ENCODE measurements at regions not wholly inside any gene's neighbourhood (a gene's known extent, or its start where the extent isn't known, plus 50 kb on each side); places are given as distances from the start of the nearest gene placed in this dataset.
"Not testable (repeated sequence)": the region's sequence is repeated elsewhere in the genome, so short reads cannot be mapped to it uniquely, and the experiment has no call there.

DNA sequence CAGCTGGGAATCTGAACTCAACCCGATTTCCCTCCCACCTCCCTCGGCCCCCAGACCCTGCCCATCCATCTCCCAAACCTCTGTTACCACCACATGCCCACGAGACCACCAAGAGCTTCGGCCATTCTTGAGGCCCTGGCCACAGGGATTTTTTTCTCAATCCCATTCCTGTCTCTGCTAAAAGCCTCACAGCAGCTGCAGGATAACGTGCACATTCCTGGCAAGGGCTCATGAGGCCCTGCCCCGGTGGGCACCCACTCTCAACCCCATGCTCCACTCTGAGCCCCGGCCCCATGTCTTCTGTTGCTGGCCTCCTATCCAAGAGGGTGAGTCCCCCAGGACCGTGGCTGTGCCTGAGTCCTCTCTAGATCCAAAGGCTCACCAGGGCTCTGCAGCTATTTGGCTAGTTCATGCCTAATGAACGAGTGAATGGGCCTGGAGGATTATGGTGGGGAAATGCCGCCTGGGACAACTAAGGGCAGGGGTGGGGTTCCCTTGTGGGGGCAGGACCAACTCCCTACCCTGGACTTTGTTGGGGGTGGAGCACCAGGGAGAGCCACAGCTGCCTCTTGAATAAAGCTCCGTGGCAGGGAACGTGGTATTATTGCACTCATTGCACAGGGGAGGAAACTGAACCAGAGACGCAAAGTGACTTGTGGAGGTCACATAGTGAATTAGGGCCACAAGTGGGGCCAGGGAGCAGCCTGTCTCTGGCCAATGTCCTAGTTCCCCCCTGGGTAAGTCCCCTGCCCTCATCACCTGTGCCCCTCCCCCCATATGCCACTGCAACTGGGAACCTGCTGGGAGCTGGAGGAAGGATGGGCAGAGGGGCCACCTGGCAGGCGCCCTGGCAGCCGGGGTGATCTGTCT lies 113.8 kb upstream of the SMURF2 start:
- DNase-seq (ENCODE audit: low spot score): no peak
- intact Hi-C loops (cut with DNase I): no loop called here
- ATAC-seq: no peak

DNA sequence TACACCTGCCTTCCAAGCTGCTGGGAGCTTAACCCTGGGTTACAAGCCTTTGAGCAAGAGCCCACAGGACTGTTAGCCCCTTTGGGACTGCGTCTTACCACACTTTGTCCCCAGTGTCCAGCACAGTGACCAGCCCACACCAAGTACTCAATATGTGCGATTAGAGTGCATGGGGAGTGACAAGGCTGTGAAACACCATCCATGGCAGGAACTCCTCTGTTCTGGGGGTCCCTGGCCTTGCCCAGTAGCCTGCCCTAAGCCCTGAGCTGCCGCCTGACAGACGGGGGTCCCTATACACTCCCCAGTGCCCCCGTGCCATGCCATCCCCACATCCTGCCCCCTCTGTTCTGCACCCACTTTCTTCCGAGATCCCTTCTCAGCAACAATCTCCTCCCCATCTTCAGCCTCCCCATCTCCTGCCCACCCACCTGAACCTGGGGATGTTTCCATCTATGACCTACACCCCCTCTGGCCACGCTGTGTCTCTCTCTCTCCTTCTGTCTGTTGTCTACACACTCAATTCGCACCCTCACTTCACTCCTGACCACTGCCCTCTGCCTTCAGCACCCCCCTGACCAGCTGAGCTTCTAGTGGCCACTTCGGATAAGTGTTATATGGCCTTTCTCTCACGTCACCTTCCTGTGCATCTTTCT lies 112.9 kb upstream of the SMURF2 start:
- intact Hi-C loops (cut with DNase I): no loop called here
- DNase-seq (ENCODE audit: low spot score) (no peak), ATAC-seq (no peak)

DNA sequence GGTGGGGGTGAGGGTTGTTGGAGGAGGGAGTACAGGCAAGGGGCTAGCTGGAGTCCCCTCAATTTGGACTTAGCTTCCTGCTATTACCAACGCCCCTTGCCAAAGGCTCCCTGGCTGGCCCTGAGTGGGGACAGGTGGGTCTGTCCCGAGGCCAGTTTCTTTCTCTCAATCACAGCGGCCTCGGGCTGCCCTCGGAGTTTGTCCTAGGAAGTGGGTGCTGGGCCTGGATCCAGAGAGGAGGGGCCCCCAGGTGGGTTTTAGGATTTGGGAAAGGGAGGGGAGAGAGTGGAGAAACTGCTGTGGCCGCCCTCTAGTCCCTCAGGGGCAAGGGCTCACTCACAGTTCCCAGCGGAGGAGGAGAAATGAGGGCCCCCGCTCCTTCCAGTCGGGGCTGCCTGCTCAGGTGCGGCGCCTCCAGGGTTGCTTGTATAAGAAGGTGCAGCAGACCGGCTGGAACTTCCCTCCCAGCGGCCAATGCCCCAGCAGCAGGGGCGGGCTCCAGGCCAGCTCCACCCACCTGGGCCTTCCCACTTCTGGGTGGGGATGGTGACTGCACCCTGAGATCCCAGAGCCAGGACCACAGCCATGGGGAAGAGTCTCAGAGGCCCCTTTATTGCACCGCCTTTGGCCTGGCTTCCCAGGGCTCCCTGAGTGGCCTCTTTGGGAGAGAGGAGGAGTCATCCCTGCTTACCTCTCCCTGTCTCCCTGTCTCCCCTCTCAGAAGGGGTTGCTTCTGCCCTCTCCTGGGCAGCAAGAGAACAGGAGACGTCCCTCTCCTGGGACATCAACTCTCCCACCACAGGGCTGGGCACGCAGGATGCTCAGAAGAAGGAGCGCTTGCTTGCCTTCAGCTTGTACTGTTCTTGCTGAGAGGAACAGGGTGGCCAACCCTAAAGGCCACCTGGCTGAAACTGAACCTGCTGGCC lies 112.0 kb upstream of the SMURF2 start:
- DNase-seq (ENCODE audit: low spot score) (no peak), ATAC-seq (no peak)
- intact Hi-C loops (cut with DNase I): no loop called here

DNA sequence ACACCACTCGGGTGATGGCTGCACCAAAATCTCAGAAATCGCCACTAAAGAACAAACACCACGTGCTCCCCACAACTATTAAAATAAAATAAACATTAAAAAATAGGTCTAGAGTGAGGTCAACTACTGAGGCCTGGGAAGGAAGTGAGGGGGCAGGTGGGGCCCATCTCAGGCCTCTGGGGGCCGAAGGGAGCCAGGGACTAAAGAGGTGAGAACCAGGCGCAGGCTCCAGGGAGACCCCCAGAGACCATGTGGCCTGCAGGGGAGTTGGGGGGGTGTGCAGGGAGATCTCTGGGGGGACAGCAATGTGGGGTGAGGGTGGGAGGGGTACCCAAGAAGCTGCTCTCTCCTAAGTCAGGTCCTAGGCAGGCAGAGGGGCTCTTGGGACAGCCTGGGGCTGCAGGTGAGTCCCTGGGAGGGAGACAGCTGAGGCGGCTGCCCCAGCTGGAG lies 111.3 kb upstream of the SMURF2 start:
- intact Hi-C loops (cut with DNase I): no loop called here
- DNase-seq (ENCODE audit: low spot score) (no peak), ATAC-seq (no peak)

DNA sequence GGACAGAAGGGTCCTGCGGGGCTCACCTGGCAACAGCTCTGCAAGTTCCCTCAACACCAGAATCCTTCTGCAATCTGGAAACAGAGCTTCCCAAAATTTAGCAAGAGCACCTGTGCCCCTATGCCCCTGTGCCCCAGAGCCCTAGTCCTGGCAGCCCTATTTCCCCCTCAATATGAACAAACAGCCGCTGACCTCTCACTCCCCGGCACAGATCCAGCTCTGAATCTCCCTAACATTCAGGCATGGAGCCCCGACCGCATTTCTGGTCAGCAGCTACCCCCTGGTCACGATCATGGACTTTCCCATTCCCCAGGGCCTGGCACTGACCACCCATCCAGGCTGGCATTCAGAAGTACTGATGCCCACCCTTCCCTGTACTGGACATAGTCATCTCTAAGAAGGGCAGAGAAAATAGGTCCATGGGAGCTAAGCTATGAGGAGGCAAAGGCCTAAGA lies 110.8 kb upstream of the SMURF2 start:
- intact Hi-C loops (cut with DNase I): no loop called here
- no peak for ATAC-seq
- no peak for DNase-seq (ENCODE audit: low spot score)

DNA sequence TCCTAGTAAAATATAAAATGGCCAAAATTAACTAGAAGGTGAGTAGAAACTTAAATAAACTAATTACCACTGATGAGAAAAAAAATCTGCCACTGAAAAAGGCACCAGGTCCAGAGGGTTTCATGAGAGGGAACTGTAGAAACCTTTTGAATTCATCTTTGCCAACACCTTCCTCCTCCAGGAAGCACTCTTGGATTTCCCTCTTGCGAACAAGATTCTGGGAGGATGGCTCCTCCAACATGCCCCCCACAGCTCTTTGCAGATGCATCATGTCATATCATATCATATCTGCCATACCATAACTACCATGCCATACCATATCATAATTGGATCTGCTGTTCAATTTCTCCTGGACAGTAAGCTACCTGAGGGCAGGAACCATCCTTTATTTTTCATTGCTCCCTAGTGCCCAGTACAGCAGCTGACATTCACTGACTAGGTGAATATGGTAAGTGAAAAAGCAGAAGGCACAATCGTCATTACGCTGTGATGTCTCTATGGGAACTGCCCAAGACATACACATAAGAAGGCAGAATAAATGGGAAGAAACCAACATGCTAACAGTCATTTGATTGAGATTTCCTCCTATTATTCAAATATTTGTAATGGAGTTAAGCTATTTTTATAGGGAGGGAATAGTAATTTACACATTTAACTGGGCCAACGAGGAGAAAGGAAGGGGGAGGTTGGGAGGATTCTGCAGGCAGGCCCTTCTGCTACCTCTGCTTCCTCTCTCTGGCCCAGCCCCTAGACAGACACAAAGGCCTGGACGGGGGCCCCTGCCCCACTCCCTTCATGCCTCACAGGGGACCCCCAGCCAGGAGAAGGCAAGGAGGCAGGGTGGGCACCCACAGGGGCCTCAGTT lies 110.1 kb upstream of the SMURF2 start:
- intact Hi-C loops (cut with DNase I): no loop called here
- DNase-seq (ENCODE audit: low spot score): no peak
- ATAC-seq: no peak

DNA sequence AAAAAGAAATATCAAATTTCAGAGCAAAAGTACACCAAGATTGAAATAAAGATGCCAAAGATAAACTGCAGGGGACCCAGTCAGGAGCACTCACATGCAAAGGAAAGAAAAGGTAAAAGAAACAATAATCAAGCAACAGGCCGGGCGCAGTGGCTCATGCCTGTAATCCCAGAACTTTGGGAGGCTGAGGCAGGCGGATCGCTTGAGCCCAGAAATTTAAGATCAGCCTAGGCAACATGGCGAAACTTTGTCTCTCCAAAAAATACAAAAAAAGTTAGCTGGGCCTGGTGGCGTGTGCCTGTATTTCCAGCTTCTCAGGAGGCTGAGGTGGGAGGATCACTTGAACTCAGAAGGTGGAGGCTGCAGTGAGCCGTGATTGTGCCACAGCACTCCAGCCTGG lies 107.6 kb upstream of the SMURF2 start:
- DNase-seq (ENCODE audit: low spot score) (no peak), ATAC-seq (no peak)
- intact Hi-C loops (cut with DNase I): no loop called here

DNA sequence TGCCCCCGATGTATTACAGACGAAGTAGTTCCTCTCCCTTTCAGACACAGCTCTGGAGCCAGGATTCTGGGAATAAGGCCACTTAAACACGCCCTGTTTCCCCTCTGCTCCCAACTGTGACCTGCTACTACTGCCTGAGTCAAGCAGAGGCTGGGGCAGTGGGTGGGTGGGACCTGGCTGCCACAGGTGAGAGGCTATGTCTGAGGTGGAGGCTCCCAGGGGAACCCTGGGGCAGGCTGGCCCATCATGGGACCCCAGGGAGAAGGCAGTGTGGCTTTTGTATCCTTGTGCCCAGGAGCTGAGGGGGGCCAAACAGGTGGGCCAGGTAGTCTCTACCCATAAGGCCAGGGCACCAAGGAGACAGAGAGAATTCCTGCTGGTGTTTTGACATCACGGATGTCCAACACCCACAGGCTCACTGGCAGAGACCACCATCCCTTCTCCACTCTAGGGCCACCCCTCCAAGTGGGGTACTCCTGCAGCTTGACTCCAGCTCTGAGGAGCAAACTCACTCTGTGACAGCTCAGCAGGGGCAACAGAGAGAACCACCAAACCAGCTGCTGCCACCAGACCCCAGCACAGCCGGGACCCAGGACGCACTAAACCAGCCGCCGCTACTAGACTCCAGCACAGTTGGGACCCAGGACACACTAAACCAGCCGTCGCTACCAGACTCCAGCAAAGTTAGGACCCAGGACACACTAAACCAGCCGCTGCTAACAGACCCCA lies 105.3 kb upstream of the SMURF2 start:
- no peak for DNase-seq (ENCODE audit: low spot score)
- intact Hi-C loops (cut with DNase I): no loop called here
- ATAC-seq: no peak

DNA sequence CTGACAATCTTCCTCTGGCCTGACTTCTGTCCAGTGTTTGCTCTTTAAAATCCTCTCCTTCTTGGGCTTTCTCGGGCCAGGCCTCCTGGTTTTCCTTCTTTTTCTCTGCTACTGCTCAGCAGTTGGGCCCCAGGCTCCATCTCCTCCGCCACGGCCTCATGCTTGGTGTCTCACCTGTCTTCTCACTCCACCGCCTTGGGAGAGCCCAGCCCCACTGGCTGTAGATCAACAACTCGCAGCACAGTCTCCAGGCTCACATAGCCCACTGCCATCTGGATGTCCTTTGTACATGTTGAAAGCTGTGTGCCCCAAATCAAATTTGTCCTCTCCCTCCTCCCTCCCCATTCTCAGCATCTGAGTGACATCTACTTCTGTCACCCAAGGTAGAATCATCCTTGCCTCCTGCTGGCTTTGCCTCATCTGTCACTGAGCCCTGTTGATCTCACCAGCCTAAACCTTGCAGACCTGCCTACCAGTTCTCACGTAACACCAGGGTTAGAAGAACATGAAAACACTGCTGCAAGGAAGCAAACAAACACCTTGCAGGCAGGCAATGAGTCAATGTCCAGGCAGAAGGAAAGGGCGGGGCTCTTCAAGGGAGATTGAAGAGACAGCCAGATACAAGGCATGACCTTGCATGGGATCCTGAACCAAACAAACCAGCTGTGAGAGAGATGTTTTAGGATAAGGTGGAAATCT lies 103.2 kb upstream of the SMURF2 start:
- ATAC-seq: no peak
- intact Hi-C loops (cut with DNase I): no loop called here
- DNase-seq (ENCODE audit: low spot score): no peak

DNA sequence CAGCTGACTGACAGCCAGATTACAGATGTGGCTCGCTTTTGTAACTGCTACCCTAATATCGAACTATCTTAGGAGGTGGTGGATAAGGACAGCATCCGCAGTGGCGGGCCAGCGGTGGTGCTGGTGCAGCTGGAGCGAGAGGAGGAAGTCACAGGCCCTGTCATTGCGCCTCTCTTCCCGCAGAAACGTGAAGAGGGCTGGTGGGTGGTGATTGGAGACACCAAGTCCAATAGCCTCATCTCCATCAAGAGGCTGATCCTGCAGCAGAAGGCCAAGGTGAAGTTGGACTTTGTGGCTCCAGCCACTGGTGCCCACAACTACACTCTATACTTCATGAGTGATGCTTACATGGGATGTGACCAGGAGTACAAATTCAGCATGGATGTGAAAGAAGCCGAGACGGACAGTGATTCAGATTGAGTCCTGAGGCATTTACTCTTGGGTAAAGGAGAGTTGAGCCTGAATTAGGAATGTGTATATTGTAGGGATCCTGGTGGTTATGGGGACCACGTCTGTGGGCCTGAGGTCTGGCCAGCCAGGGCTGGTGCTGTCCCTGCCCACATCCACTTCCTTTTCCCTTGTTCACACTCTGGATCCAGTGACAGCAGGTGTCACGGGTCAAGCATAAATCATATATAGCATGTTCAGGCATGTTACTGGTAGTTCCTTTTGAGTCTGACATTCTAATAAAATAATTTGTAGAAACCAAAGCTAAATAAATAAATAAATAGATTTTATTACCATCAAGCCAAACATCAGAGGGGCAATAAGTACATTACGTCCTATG lies 89.0 kb upstream of the SMURF2 start:
- intact Hi-C loops (cut with DNase I): no loop called here
- DNase-seq (ENCODE audit: low spot score): no peak
- ATAC-seq: no peak

DNA sequence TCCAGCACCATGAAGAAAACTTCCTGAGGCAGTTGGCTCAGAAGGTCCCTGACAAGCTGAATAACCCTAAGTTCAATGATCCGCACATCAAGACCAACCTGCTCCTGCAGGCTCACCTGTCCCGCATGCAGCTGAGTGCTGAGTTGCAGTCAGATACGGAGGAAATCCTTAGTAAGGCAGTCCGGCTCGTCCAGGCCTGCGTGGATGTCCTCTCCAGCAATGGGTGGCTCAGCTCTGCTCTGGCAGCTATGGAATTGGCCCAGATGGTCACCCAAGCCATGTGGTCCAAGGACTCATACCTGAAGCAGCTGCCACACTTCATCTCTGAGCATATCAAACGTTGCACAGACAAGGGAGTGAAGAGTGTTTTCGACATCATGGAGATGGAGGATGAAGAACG lies 88.4 kb upstream of the SMURF2 start:
- DNase-seq (ENCODE audit: low spot score) (no peak), ATAC-seq (no peak)
- intact Hi-C loops (cut with DNase I): no loop called here

DNA sequence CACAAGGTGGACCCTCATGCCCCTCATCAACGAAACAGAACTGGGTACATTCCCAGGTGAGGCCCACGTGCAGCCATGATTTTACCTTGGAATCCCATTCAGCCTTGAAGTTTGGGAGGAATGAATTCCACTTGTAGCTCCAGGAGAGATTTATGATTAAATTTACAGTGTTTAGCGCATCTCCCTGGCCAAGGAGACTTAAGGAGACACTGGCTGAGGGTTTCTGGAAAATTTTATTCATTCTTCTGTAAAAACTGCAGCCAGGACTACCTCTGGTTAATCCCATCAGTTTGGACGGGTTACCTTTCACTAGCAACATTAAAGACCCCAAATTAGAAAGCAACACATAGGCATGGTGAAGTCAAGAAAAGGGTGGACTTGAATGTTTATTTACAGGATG lies 87.2 kb upstream of the SMURF2 start:
- intact Hi-C loops (cut with DNase I): no loop called here
- DNase-seq (ENCODE audit: low spot score): no peak
- ATAC-seq: no peak

DNA sequence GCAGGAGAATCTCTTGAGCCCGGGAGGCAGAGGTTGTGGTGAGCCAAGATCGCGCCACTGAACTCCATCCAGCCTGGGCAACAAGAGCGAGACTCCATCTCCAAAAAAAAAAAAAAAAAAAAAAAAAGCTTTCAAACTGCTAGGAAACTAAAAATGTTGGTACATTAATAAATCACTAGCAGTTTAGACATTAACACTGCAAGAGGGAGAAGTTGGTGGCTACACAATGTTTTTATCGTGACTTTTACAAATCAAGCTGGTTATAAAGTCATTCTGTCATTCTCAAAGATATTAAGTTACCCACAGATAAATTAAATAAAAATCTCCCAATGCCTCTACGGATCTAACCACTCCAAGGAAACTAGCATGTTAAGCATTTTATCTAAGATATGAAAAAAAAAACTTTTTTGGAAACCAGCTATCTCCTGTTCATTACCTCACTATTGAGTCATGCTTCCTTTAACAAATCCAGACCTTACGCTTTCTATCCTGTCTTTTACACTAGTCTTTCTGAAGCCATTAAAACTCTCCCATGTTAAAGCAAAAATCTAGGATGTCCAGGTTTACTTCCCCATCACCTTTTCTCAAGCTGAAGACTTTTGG lies 85.9 kb upstream of the SMURF2 start:
- intact Hi-C loops (cut with DNase I): no loop called here
- no peak for DNase-seq (ENCODE audit: low spot score)
- ATAC-seq: no peak

DNA sequence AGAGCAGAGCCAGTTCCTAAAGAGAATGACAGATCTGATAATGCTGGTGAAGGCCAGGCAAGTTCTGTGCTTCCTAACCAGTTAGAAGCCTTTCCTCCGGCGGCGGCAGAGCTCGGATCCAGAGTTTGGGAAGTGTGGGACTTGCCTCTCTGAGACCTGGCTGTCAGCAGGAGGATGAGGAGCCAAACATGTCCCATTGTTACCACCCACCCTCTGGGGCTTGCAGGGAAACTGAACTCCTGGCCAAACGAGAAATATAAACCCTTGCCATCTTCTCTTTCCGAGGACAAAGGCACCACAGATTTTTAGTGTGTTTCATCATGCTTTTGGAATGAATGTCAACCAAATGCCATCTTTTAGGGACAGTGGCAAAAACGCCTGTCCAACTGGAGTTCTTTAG lies 80.2 kb upstream of the SMURF2 start:
- DNase-seq (ENCODE audit: low spot score): no peak
- peak; percentile 52 for ATAC-seq
- intact Hi-C loops (cut with DNase I): no loop called here

DNA sequence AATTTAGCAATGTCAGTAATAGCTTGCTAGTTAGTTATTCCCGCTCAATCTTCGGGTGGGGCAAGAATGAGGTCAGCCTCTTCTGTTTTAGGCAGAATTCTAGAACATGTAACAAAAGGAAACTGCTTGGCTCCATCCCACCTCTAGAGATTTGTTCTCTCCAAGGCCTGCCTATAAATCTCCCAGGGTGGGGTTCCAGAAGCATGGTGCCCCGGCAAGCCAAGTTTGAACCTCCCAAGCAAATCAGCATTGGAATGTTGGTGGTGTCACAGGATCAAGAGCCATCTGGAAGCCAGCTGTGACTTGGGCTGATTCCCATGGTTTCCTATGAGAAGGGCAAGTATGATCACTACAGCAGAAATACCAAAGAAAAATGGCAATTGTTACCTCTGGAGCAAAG lies 79.8 kb upstream of the SMURF2 start:
- peak; percentile 83 for ATAC-seq
- intact Hi-C loops (cut with DNase I); DNase-seq (ENCODE audit: low spot score): not testable (repeated sequence)

DNA sequence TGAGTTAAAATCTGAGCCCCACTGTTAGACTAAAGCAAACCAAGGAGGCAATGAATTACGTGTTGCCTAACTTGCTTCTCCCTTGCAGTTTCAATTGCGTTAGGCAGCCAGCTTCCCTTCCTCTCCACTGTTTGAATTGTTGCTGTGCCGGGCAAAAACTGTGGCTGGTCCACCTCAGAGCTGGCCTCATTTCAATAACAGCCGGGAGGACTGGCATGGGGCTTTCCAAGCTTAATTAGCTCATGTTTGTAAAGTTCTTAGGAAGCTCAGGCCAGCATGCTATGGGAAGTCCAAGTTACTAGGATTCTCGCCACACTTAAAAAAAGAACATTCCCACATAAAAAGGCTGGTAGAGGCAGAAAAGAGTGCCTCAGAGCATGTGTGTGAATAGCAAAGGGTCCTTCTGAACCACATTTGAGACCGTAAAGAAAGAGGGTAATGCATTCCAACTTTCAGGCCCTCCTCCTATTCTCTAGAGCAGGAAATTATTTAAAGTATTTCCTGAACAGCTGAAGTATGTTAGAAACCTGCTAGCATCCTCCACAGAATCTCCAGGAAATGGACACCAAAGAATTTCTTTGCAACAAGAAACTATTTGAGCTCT lies 79.0 kb upstream of the SMURF2 start:
- intact Hi-C loops (cut with DNase I): no loop called here
- DNase-seq (ENCODE audit: low spot score) (no peak), ATAC-seq (peak; percentile 56)

All from sciatic nerve (tissue), 2 donors.